ENCODE measurements at regions not wholly inside any gene's neighbourhood (a gene's known extent, or its start where the extent isn't known, plus 50 kb on each side); places are given as distances from the start of the nearest gene placed in this dataset.
A peak's percentile ranks its signal among the peaks of the same experiment; 100 is the strongest.

- no peak for DNase-seq (ENCODE audit: low read depth in 2 of 2)
Measured at GRCh38 chrX:95029571-95029970, 1355.6 kb downstream of the FAM133A start.

GRCh38 chrX:95040104-95040503 lies 1366.1 kb downstream of the FAM133A start:
- DNase-seq (ENCODE audit: low read depth in 2 of 2), result no peak

GRCh38 chrX:95044331-95044730 lies 1370.3 kb downstream of the FAM133A start:
- no peak for DNase-seq (ENCODE audit: low read depth in 2 of 2)

- DNase-seq (ENCODE audit: low read depth in 2 of 2), result no peak
Measured at GRCh38 chrX:95055991-95056390, 1382.0 kb downstream of the FAM133A start.

GRCh38 chrX:95056901-95057300 lies 1382.9 kb downstream of the FAM133A start:
- peak in 1 of 2 experiments; percentile 29 for DNase-seq (ENCODE audit: low read depth in 2 of 2)

- no peak for DNase-seq (ENCODE audit: low read depth in 2 of 2)
Measured at GRCh38 chrX:95057341-95057740, 1383.3 kb downstream of the FAM133A start.

- peak; percentile 64 to 69 for DNase-seq (ENCODE audit: low read depth in 2 of 2)
Measured at GRCh38 chrX:95058815-95059214, 1384.8 kb downstream of the FAM133A start.

GRCh38 chrX:95059909-95060308 lies 1385.9 kb downstream of the FAM133A start:
- no peak for DNase-seq (ENCODE audit: low read depth in 2 of 2)

GRCh38 chrX:95063554-95063953 lies 1389.5 kb downstream of the FAM133A start:
- DNase-seq (ENCODE audit: low read depth in 2 of 2), result no peak

GRCh38 chrX:95065151-95065550 lies 1391.1 kb downstream of the FAM133A start:
- DNase-seq (ENCODE audit: low read depth in 2 of 2), result no peak

- no peak for DNase-seq (ENCODE audit: low read depth in 2 of 2)
Measured at GRCh38 chrX:95071052-95071451, 1397.0 kb downstream of the FAM133A start.

GRCh38 chrX:95071621-95072020 lies 1397.6 kb downstream of the FAM133A start:
- no peak for DNase-seq (ENCODE audit: low read depth in 2 of 2)

GRCh38 chrX:95076449-95076848 lies 1402.4 kb downstream of the FAM133A start:
- no peak for DNase-seq (ENCODE audit: low read depth in 2 of 2)

- DNase-seq (ENCODE audit: low read depth in 2 of 2), result no peak
Measured at GRCh38 chrX:95101851-95102390, 1427.9 kb downstream of the FAM133A start.

- no peak for DNase-seq (ENCODE audit: low read depth in 2 of 2)
Measured at GRCh38 chrX:95117556-95117955, 1443.5 kb downstream of the FAM133A start.

GRCh38 chrX:95145848-95146490 lies 1472.0 kb downstream of the FAM133A start:
- DNase-seq (ENCODE audit: low read depth in 2 of 2), result no peak

GRCh38 chrX:95152810-95153209 lies 1478.8 kb downstream of the FAM133A start:
- no peak for DNase-seq (ENCODE audit: low read depth in 2 of 2)

- DNase-seq (ENCODE audit: low read depth in 2 of 2), result no peak
Measured at GRCh38 chrX:95156566-95156965, 1482.6 kb downstream of the FAM133A start.
